ENCODE measurements at regions not wholly inside any gene's neighbourhood (a gene's known extent, or its start where the extent isn't known, plus 50 kb on each side); places are given as distances from the start of the nearest gene placed in this dataset.

DNA sequence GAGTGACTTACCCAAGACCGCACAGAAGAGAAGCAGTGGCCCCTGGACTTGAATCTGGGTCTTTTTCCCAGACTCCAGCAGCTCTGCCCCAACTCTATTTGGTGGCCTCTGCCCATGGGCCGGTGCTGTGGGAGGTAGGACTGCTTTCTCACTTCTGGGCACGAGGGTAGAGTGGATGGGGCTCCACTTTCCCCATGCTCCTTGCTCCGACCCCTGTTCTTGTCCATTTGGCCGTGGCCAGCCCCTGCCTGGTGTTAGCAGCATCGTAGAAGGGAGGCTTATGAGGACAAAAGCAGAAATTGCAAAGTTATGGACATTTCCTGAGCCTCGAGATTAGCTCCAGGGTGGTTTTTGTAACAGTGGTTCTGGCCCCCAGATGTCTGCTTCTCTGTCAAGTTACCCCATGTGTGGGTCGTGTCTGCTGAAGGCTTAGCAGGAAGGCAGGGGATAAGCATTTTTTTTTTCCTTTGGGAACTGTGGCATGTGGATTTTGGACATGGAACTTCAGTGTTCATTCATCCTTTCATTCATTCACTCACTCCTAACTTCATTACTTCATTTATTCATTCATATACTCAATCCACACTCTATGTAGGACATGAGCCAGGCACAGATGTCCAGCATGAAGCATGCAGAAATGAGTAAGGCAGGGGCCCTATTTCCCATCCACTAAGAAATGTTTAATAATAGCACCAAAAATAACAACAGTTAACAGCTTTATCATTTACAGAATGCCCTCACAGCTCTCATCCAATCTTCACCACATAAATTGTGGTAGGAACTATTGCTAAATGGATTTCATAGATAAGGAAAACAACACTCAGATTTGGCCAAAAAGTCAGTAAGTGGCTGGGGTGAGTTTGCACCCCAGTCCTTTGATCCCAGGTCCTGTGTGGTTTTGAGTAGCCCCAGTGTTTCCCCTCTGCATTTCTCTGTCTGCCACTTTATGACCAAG is 180.5 kb downstream of the OPA1 start:
- no peak for DNase-seq (ENCODE audit: low read depth)
- TF ChIP-seq, protein P1, sequence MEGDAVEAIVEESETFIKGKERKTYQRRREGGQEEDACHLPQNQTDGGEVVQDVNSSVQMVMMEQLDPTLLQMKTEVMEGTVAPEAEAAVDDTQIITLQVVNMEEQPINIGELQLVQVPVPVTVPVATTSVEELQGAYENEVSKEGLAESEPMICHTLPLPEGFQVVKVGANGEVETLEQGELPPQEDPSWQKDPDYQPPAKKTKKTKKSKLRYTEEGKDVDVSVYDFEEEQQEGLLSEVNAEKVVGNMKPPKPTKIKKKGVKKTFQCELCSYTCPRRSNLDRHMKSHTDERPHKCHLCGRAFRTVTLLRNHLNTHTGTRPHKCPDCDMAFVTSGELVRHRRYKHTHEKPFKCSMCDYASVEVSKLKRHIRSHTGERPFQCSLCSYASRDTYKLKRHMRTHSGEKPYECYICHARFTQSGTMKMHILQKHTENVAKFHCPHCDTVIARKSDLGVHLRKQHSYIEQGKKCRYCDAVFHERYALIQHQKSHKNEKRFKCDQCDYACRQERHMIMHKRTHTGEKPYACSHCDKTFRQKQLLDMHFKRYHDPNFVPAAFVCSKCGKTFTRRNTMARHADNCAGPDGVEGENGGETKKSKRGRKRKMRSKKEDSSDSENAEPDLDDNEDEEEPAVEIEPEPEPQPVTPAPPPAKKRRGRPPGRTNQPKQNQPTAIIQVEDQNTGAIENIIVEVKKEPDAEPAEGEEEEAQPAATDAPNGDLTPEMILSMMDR (IDR thresholded peaks at IDR 0.05; ENCODE audit: control insufficient read depth, insufficient read depth, low read depth, low read length, missing control alignments) = no peak
- H3K4me3 ChIP-seq (ENCODE audit: control insufficient read depth, low read depth, low read length) = no peak overlapping the region

DNA sequence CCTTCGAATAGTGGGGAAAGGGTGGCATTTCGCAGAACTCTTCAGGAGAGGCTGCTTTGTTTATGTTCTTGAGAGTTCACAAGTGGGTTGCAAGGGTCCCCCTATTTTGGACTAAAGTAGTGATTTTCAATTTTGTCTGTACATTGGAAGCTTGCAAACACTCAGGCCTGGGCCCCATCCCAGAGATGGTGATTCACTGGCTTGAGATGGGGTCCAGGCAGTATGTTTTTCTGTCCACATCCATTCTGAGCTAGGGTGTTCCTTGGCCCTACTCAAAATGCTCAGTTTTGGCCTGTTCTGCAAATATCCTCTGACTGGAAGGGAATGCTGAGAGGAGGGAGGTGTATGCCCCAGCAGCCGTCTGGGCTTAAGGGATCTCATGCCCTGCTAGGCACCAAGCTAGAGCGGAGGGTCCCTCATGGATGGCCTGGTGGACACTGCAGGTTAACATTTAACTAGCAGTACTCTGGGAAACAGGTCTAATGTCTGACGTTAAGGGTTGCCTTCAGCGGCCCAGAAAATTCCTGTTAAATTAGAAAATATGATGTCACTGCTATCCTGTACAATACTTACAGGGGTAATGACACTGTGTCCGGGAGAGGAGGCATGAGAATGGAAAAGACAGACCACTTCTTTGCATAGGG is 181.4 kb downstream of the OPA1 start:
- no peak overlapping the region for H3K4me3 ChIP-seq (ENCODE audit: control insufficient read depth, low read depth, low read length)
- TF ChIP-seq, protein P1 (IDR thresholded peaks at IDR 0.05; ENCODE audit: control insufficient read depth, insufficient read depth, low read depth, low read length, missing control alignments) = no peak

DNA sequence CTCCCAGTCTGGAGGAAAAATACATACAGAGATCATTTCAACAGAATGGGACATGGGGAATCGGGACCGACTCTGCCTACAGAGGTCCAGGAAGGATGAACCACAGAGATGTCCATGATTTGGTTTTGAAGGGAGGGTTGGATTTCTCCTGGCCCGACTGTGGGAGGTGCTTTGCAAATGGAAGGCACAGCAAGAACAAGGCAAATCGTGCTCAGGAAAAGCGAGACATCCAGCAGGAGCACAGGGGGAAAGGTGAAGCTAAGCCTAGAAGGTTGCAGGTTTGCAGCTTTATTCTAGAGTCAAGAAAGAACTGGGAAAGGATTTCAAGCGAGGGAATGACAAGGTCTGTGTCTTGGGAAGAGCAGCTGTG is 181.9 kb downstream of the OPA1 start:
- TF ChIP-seq, protein P1 (IDR thresholded peaks at IDR 0.05; ENCODE audit: control insufficient read depth, insufficient read depth, low read depth, low read length, missing control alignments) = no peak
- DNase-seq (ENCODE audit: low read depth) = no peak
- H3K4me3 ChIP-seq (ENCODE audit: control insufficient read depth, low read depth, low read length) = no peak overlapping the region

More for the DNA sequence above, 181.4 kb downstream of the OPA1 start:
- no peak for DNase-seq (ENCODE audit: low read depth)

DNA sequence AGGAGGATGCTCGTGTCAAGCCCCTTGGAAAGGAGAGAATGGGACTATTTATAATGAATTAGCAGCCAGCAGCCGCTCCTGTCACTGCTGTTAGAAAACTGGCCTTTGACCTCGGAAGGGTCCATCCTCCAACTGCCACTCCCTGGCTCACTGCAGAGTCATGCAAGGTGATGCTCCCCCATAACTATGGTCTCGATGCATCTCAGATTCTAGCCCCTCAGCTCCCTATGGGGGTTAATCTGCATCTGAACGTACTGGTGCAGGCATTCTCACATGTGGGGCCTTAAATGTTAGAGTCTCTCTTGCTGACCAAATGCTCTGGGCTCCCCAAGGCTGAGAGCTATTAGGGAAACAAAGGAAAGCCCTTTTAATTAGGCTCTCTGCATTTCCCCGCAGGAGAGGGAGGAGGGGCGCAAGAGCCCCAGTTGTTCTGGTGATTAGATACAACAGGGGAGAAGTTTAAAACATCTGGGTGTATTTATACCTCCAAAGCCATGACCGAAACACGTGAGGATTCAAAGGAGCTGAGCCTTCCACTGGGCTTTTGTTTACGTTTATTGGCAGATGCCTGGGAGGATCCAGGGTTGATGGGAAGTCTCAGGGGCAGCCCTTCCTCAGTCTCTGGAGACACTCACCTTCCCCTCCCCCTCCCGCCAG is 182.5 kb downstream of the OPA1 start:
- no peak overlapping the region for H3K4me3 ChIP-seq (ENCODE audit: control insufficient read depth, low read depth, low read length)
- DNase-seq (ENCODE audit: low read depth) = no peak
- TF ChIP-seq, protein P1 (IDR thresholded peaks at IDR 0.05; ENCODE audit: control insufficient read depth, insufficient read depth, low read depth, low read length, missing control alignments) = no peak

DNA sequence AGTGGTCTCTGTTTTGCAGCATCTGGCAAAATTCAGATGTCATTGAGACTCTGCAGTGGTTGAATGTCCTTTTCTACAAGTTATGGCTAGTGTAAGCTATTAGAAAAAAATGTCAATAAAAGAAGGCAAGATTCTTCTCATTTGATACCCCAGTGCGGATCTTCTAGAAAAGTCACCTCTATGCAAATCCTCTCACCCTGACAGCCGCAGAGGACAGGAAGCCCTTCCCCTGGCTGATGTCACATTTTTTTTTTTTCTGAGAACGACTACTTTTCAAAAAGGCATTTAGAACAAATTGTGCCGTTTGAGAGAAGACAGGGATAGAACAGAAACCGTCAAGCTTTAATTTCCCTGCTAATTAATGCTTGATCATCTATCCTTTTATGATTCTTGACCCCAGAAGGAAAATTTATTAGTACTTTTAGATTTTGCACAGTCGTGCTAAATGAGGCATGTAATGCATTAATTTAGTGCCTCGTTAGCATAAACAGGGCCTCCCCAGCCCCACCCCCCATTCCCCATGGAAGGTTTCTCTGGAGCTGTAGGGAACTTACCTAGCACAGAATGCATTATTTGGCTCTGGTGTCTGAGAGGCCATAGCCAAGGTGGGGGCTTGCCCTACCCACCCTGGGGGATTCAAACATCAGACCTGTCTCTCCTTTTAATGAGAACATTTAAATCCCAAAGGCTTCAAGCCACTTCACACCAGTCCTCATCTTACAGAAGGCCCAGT is 183.8 kb downstream of the OPA1 start:
- TF ChIP-seq, protein P1 (IDR thresholded peaks at IDR 0.05; ENCODE audit: control insufficient read depth, insufficient read depth, low read depth, low read length, missing control alignments) = no peak
- no peak overlapping the region for H3K4me3 ChIP-seq (ENCODE audit: control insufficient read depth, low read depth, low read length)
- DNase-seq (ENCODE audit: low read depth) = no peak

DNA sequence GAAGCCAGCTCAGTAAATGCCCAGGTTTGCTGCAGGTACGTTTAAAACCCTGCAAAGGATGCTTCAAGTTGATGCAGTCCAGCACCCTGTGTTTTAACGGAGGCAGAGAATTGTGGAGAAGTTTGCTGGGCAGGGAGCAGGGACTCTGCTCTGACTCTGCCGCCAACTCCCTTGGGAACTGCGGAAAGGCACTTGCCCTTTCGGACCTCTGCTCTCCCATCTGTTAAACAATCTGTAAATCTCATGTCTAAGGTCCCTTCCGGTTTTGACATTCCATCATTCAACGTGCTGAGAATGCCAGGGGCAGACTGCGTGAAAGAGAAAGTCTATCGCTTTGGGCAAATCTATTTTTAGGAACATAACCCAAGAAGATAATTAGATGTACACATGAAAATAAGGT is 184.5 kb downstream of the OPA1 start:
- no peak overlapping the region for H3K4me3 ChIP-seq (ENCODE audit: control insufficient read depth, low read depth, low read length)
- no peak for DNase-seq (ENCODE audit: low read depth)
- TF ChIP-seq, protein P1 (IDR thresholded peaks at IDR 0.05; ENCODE audit: control insufficient read depth, insufficient read depth, low read depth, low read length, missing control alignments) = no peak
